Endothelial cell of umbilical vein (primary cell): ENCODE measurements at regions not wholly inside any gene's neighbourhood (a gene's known extent, or its start where the extent isn't known, plus 50 kb on each side); places are given as distances from the start of the nearest gene placed in this dataset.

ENCODE experiments used
- BruUV-seq: library from RNA; stranded (reverse); fragments of 400-500 nt; replicated peaks from 2 replicates; lab custom pipeline; 2021; lab: Mats Ljungman, UMichigan
- CTCF ChIA-PET: fragments of 300-600, 350-600 bp; sonication (Branson Sonifier 250); formaldehyde crosslinking; loops from one replicate; lab custom pipeline; 2021; ENCODE audit warnings: antibody characterized with exemption, inconsistent platforms; lab: Charles Lee
- POLR2A ChIA-PET: fragments of 300-600, 350-600 bp; sonication (Branson Sonifier 250); formaldehyde crosslinking; loops from one replicate; lab custom pipeline; 2021; ENCODE audit warnings: antibody characterized with exemption, inconsistent platforms; lab: Charles Lee
- DNase-seq: peaks from one replicate; pipeline ENCODE4 v3.0.0-alpha.2; 2011; ENCODE audit warnings: low read depth, low spot score
- FAIRE-seq: peaks from 2 replicates; lab custom pipeline; 2011; peaks lifted over from hg19 to GRCh38; lab: Jason Lieb, UNC
- H2AFZ ChIP-seq: 2 replicates; pipeline ENCODE4 v1.6.0; 2012; ENCODE audit warnings: low read depth, low read length, control low read depth, inconsistent platforms
- H3K27ac ChIP-seq: 2 replicates; pipeline ENCODE4 v1.5.1; 2011; ENCODE audit warnings: low read depth, mild to moderate bottlenecking, control low read depth, low read length, moderate library complexity; ENCODE audit not compliant: insufficient read depth
- H3K27me3 ChIP-seq, 2 experiments: 2 replicates each; pipeline versions ENCODE4 v1.6.0 to v1.6.1; 2011; ENCODE audit warnings: low read length in 2 of 2, mixed read lengths in 1 of 2; ENCODE audit not compliant: control insufficient read depth in 2 of 2, insufficient read depth in 2 of 2
- H3K36me3 ChIP-seq, 2 experiments: 2 replicates in 1 of 2; 3 replicates in 1 of 2; pipeline ENCODE4 v1.5.1; 2011; ENCODE audit warnings: low read length in 2 of 2, mild to moderate bottlenecking in 1 of 2, moderate library complexity in 1 of 2; ENCODE audit not compliant: control insufficient read depth in 2 of 2, insufficient read depth in 2 of 2; ENCODE audit errors: extremely low read depth in 1 of 2
- H3K4me1 ChIP-seq: 3 replicates; pipeline ENCODE4 v1.5.1; 2011; ENCODE audit warnings: mild to moderate bottlenecking, low read length; ENCODE audit not compliant: control insufficient read depth, insufficient read depth; ENCODE audit errors: extremely low read depth
- H3K4me2 ChIP-seq: 2 replicates; pipeline ENCODE4 v1.6.1; 2011; ENCODE audit warnings: low read length, control low read depth, mixed read lengths; ENCODE audit not compliant: insufficient read depth
- H3K4me3 ChIP-seq, 3 experiments: fragments of 200-600 bp in 1 of 3; sonication (generic), shearing (Covaris generic) in 1 of 3; replicated peaks in 1 of 3; 2 replicates each; pipeline ENCODE4 v1.5.1; 2011 to 2016; ENCODE audit warnings: control low read depth in 3 of 3, low read length in 3 of 3, mild to moderate bottlenecking in 2 of 3, inconsistent platforms in 1 of 3, low read depth in 1 of 3, moderate library complexity in 1 of 3; ENCODE audit not compliant: insufficient read depth in 1 of 3
- H3K79me2 ChIP-seq: 2 replicates; pipeline ENCODE4 v1.6.0; 2012; ENCODE audit warnings: low read length, inconsistent platforms; ENCODE audit not compliant: control insufficient read depth, insufficient read depth
- H3K9ac ChIP-seq: replicated peaks from 2 replicates; pipeline ENCODE3; 2011; ENCODE audit warnings: low read length, control low read depth; ENCODE audit not compliant: insufficient read depth; ENCODE audit errors: extremely low read depth
- H3K9me1 ChIP-seq: replicated peaks from 3 replicates; pipeline ENCODE4 v1.6.0; 2011; ENCODE audit warnings: mild to moderate bottlenecking, low read length; ENCODE audit not compliant: control insufficient read depth, insufficient read depth; ENCODE audit errors: extremely low read depth
- H3K9me3 ChIP-seq: replicated peaks from 2 replicates; pipeline ENCODE4 v1.5.1; 2012; ENCODE audit warnings: low read length, inconsistent platforms; ENCODE audit not compliant: control insufficient read depth, insufficient read depth
- H4K20me1 ChIP-seq: replicated peaks from 2 replicates; pipeline ENCODE3; 2011; ENCODE audit warnings: mild to moderate bottlenecking, low read length; ENCODE audit not compliant: control insufficient read depth, insufficient read depth; ENCODE audit errors: extremely low read depth
- CTCF ChIP-seq, 2 donors: IDR thresholded peaks; 1 replicate in 1 of 2; 2 replicates in 1 of 2; pipeline ENCODE4 v1.5.1; 2011; ENCODE audit warnings: low read length in 2 of 2, mild to moderate bottlenecking in 2 of 2, moderate library complexity in 2 of 2, control low read depth in 1 of 2, inconsistent platforms in 1 of 2, low read depth in 1 of 2; ENCODE audit not compliant: insufficient read depth in 1 of 2; ENCODE audit errors: extremely low read depth in 1 of 2
- EZH2 ChIP-seq: IDR thresholded peaks from 2 replicates; pipeline ENCODE4 v1.6.1; 2012; ENCODE audit warnings: borderline replicate concordance, low read depth, mild to moderate bottlenecking, moderate library complexity, low read length, inconsistent platforms; ENCODE audit not compliant: severe bottlenecking
- FOS ChIP-seq: IDR thresholded peaks from 2 replicates; pipeline ENCODE4 v1.6.1; 2011; ENCODE audit warnings: mild to moderate bottlenecking, low read length, moderate library complexity, borderline replicate concordance; ENCODE audit not compliant: insufficient read depth
- GATA2 ChIP-seq: IDR thresholded peaks from 2 replicates; pipeline ENCODE4 v1.7.0; 2011; ENCODE audit warnings: low read depth, mild to moderate bottlenecking, moderate library complexity, mixed read lengths, low read length; ENCODE audit not compliant: insufficient read length, insufficient read depth
- JUN ChIP-seq: IDR thresholded peaks from 2 replicates; pipeline ENCODE4 v1.6.1; 2011; ENCODE audit warnings: borderline replicate concordance, low read depth; ENCODE audit not compliant: insufficient read length, insufficient read depth
- MAX ChIP-seq: IDR thresholded peaks from 2 replicates; pipeline ENCODE4 v1.6.1; 2011; ENCODE audit not compliant: insufficient read depth, insufficient read length
- MYC ChIP-seq: IDR thresholded peaks from one replicate; pipeline ENCODE4 v1.6.1; 2011; ENCODE audit warnings: mild to moderate bottlenecking, low read depth, low read length
- POLR2A ChIP-seq: IDR thresholded peaks from 2 replicates; pipeline ENCODE4 v1.6.1; 2012; ENCODE audit warnings: low read depth, mild to moderate bottlenecking, control low read depth, low read length
- POLR2AphosphoS5 ChIP-seq: IDR thresholded peaks from 2 replicates; pipeline ENCODE4 v1.6.1; 2012; ENCODE audit warnings: low read depth, mild to moderate bottlenecking, control low read depth, low read length, moderate library complexity; ENCODE audit not compliant: insufficient read depth
- dilution Hi-C: fragments of 300-500 bp; cut with MboI; formaldehyde crosslinking; loops from one replicate; pipeline ENCODE4 v1.15.0; 2019; ENCODE audit warnings: low sequenced_read_pairs; ENCODE audit not compliant: extremely low pct_ligation_motif_present
- intact Hi-C: fragments of 100-400 bp; cut with micrococcal nuclease; formaldehyde crosslinking; loops from one replicate; pipeline ENCODE4 v1.10.0; 2022

GRCh38 chr4:175033162-175033561 is 115.0 kb downstream of the ADAM29 start:
- Histone ChIP-seq H3K9ac (no peak overlapping the region), H3K36me3 (no peaks in the 10 kb centered on the region), H3K79me2 (no peaks in the 10 kb centered on the region), H2AFZ (no peak overlapping the region), H3K4me1 (no peaks in the 10 kb centered on the region), H3K9me1 (no peaks in the 10 kb centered on the region), H3K4me3 (no peak overlapping the region), H3K4me2 (no peak overlapping the region), H4K20me1 (no peaks in the 10 kb centered on the region), H3K9me3 (peaks cover 7% of the 10 kb centered on the region), H3K27me3 (no peaks in the 10 kb centered on the region), H3K27ac (no peak overlapping the region)
- no TSS peak for BruUV-seq
- intact Hi-C loops: no loop called here
- CTCF ChIA-PET: no interaction called here
- FAIRE-seq (no peak), DNase-seq (no peak)
- dilution Hi-C loops: no loop called here
- TF ChIP-seq MAX (no peak), POLR2A (no peak), EZH2 (no peak), FOS (no peak)
- POLR2A ChIA-PET: no interaction called here

GRCh38 chr4:175034007-175034406 is 115.8 kb downstream of the ADAM29 start:
- H2AFZ ChIP-seq: no peak overlapping the region
- FAIRE-seq: no peak

More at GRCh38 chr4:175034007-175034406, 115.8 kb downstream of the ADAM29 start:
- H3K27me3 ChIP-seq: no peaks in the 10 kb centered on the region
- intact Hi-C loops: no loop called here
- TF ChIP-seq FOS: no peak
- TF ChIP-seq JUN: no peak
- TF ChIP-seq MAX: no peak
- no peak for TF ChIP-seq POLR2A
- TF ChIP-seq GATA2: no peak
- TF ChIP-seq EZH2: no peak
- no peak for TF ChIP-seq CTCF (IDR thresholded peaks at IDR 0.05; ENCODE audit: extremely low read depth in 1 of 2, insufficient read depth in 1 of 2, low read depth in 1 of 2, low read length in 2 of 2)
- TF ChIP-seq MYC: no peak
- no peak for TF ChIP-seq POLR2AphosphoS5
- CTCF ChIA-PET: no interaction called here
- H3K4me2 ChIP-seq: no peak overlapping the region
- H3K9ac ChIP-seq: no peak overlapping the region
- no peaks in the 10 kb centered on the region for H3K9me1 ChIP-seq
- H3K4me3 ChIP-seq: no peak overlapping the region
- no peaks in the 10 kb centered on the region for H4K20me1 ChIP-seq
- POLR2A ChIA-PET: no interaction called here
- no peak for DNase-seq
- peaks cover 7% of the 10 kb centered on the region for H3K9me3 ChIP-seq
- H3K4me1 ChIP-seq: no peaks in the 10 kb centered on the region
- dilution Hi-C loops: no loop called here
- no peaks in the 10 kb centered on the region for H3K79me2 ChIP-seq
- no TSS peak for BruUV-seq
- no peak overlapping the region for H3K27ac ChIP-seq
- H3K36me3 ChIP-seq: no peaks in the 10 kb centered on the region
